ENCODE measurements at regions not wholly inside any gene's neighbourhood (a gene's known extent, or its start where the extent isn't known, plus 50 kb on each side); places are given as distances from the start of the nearest gene placed in this dataset.

DNA sequence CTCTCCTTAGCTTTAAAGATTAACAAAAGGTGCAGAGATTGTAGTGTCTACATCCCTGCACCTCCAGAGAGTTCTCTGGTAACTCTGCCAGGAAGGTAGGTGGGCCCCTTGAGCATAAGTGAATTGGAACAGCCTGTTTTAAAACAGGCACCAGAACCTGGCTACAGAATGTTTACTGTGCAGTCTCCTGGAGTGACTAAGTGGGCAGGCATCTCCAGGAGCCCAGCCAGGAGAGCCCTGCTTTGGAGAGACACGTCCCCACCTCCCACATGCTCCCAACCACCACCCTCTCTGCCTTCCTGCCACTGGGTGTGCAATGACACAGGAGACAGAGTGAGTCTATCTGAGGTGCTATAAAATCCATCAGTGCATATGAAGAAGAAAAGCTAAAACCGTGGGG, 110.3 kb upstream of the EYA4 start:
- no peaks in the 10 kb centered on the region for H3K4me1 ChIP-seq (replicated peaks in 1 of 4; ENCODE audit: control insufficient read depth in 3 of 4, insufficient read depth in 4 of 4, low read length in 3 of 4)
- H3K14ac ChIP-seq (ENCODE audit: insufficient read length), result no peak overlapping the region
- no peaks in the 10 kb centered on the region for H3K27me3 ChIP-seq (replicated peaks in 1 of 4; ENCODE audit: control insufficient read depth in 3 of 4, extremely low read depth in 1 of 4, insufficient read depth in 3 of 4, low read length in 3 of 4)
- FAIRE-seq, result no peak
- no peak overlapping the region for H4K91ac ChIP-seq (replicated peaks; ENCODE audit: insufficient read length, low read length)
- ChIA-PET POLR2A (ENCODE audit: partially characterized antibody) (no interaction called here), CTCF (ENCODE audit: partially characterized antibody) (no interaction called here)
- no peak overlapping the region for H2BK12ac ChIP-seq (ENCODE audit: low read depth, low read length)
- H3K18ac ChIP-seq (ENCODE audit: extremely low read depth, low read length), result no peak overlapping the region
- H2AFZ ChIP-seq (ENCODE audit: low read length), result no peak overlapping the region
- 93% methylated on average over 1 of the region's 2 CpGs; no CpG with 5 or more reads in 1 of the 2 experiments for WGBS, 2 experiments (ENCODE audit: extremely low coverage in 1 of 2, insufficient coverage in 1 of 2, insufficient read length in 1 of 2, insufficient replicate concordance in 2 of 2, low coverage in 1 of 2, low lambda C conversion rate in 2 of 2, missing lambda C conversion rate in 1 of 2)
- DNase-seq (ENCODE audit: low read depth in 1 of 2, low spot score in 2 of 2), result no peak
- no peak overlapping the region for H3K9ac ChIP-seq (replicated peaks in 1 of 4; ENCODE audit: extremely low read depth in 1 of 4, low read depth in 3 of 4, low read length in 3 of 4)
- H2BK120ac ChIP-seq (replicated peaks; ENCODE audit: low read depth, low read length), result no peak overlapping the region
- H3K56ac ChIP-seq (replicated peaks; ENCODE audit: insufficient read length, low read depth, low read length), result no peak overlapping the region
- H3K4me3 ChIP-seq (ENCODE audit: extremely low read depth in 1 of 4, insufficient read depth in 2 of 4, low read depth in 3 of 4, low read length in 4 of 4), result no peak overlapping the region
- H3K4ac ChIP-seq (replicated peaks; ENCODE audit: insufficient read length, low read depth, low read length), result no peak overlapping the region
- H3K23me2 ChIP-seq (ENCODE audit: low read depth, low read length), result no peaks in the 10 kb centered on the region; the same call in 1 of the 2 replicates
- H3K23ac ChIP-seq (ENCODE audit: insufficient read length), result no peak overlapping the region
- H2BK5ac ChIP-seq (ENCODE audit: low read depth, low read length), result no peak overlapping the region
- H3K27ac ChIP-seq (ENCODE audit: low read depth, low read length), result no peak overlapping the region
- no peak overlapping the region for H4K8ac ChIP-seq (ENCODE audit: extremely low read depth, insufficient read depth, low read length)
- no peak overlapping the region for H2AK5ac ChIP-seq (ENCODE audit: low read depth, low read length)
- no peak overlapping the region for H2BK20ac ChIP-seq (ENCODE audit: low read length)
- no peaks in the 10 kb centered on the region for H3K36me3 ChIP-seq (ENCODE audit: control insufficient read depth in 2 of 4, insufficient read depth in 4 of 4, low read length in 3 of 4)
- no peaks in the 10 kb centered on the region for H3K79me2 ChIP-seq (ENCODE audit: control insufficient read depth in 1 of 2, insufficient read depth in 2 of 2, low read length in 2 of 2)
- no peak overlapping the region for H3K4me2 ChIP-seq (ENCODE audit: insufficient read depth in 1 of 2, low read depth in 2 of 2, low read length in 2 of 2)
- no peak overlapping the region for H2BK15ac ChIP-seq (ENCODE audit: low read length)
- no peaks in the 10 kb centered on the region for H3K79me1 ChIP-seq (ENCODE audit: low read depth, low read length)
- H4K20me1 ChIP-seq (replicated peaks in 1 of 2; ENCODE audit: control insufficient read depth in 1 of 2, insufficient read depth in 2 of 2, low read length in 2 of 2), result peaks cover 0 to 1% of the 10 kb centered on the region in 2 experiments
- H3K9me3 ChIP-seq (ENCODE audit: insufficient read depth in 2 of 2, low read depth in 1 of 2, low read length in 1 of 2), result no peaks in the 10 kb centered on the region
- no peak overlapping the region for H4K5ac ChIP-seq (ENCODE audit: insufficient read length, low read depth, low read length)
- no peak for TF ChIP-seq GTF2F1 (IDR thresholded peaks at IDR 0.05; ENCODE audit: borderline replicate concordance, low read depth, low read length)
- TF ChIP-seq RXRA (IDR thresholded peaks at IDR 0.05; ENCODE audit: insufficient read depth, low read depth, low read length), result no peak
- no peak for TF ChIP-seq KDM5A (IDR thresholded peaks at IDR 0.05; ENCODE audit: low read length)
- no peak for TF ChIP-seq TBP (IDR thresholded peaks at IDR 0.05; ENCODE audit: low read depth, low read length)
- TF ChIP-seq SIN3A (conservative IDR thresholded peaks at IDR 0.05 in 1 of 2, IDR thresholded peaks at IDR 0.05 in 1 of 2; ENCODE audit: low read depth in 1 of 2, low read length in 2 of 2), result no peak
- no peak for TF ChIP-seq POLR2A (IDR thresholded peaks at IDR 0.05; ENCODE audit: control extremely low read depth in 1 of 2, low read depth in 2 of 2, low read length in 2 of 2)
- TF ChIP-seq CTBP2 (IDR thresholded peaks at IDR 0.05; ENCODE audit: borderline replicate concordance, insufficient read depth, insufficient read length, low read length), result no peak
- TF ChIP-seq FOSL1 (IDR thresholded peaks at IDR 0.05; ENCODE audit: insufficient read depth, low read depth, low read length), result no peak
- TF ChIP-seq MAFK (IDR thresholded peaks at IDR 0.05; ENCODE audit: low read depth, low read length), result no peak
- TF ChIP-seq, protein P1, sequence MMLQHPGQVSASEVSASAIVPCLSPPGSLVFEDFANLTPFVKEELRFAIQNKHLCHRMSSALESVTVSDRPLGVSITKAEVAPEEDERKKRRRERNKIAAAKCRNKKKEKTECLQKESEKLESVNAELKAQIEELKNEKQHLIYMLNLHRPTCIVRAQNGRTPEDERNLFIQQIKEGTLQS (IDR thresholded peaks at IDR 0.05; ENCODE audit: insufficient read depth, low read depth, low read length), result no peak
- no peak for TF ChIP-seq TAF7 (optimal IDR thresholded peaks at IDR 0.05; ENCODE audit: borderline replicate concordance, low read depth, low read length)

All from H1 (cell line).